Panc1 (cell line): ENCODE measurements at regions not wholly inside any gene's neighbourhood (a gene's known extent, or its start where the extent isn't known, plus 50 kb on each side); places are given as distances from the start of the nearest gene placed in this dataset.

Experiments
- POLR2AphosphoS5 ChIP-seq: IDR thresholded peaks from 2 replicates; pipeline ENCODE4 v1.6.1; 2012; ENCODE audit warnings: mild to moderate bottlenecking, low read depth, low read length, moderate library complexity
- SIN3A ChIP-seq: IDR thresholded peaks from 2 replicates; pipeline ENCODE4 v1.6.1; 2012; ENCODE audit warnings: low read depth, mild to moderate bottlenecking, low read length, moderate library complexity, borderline replicate concordance; ENCODE audit not compliant: insufficient read depth
- TCF7L2 ChIP-seq: IDR thresholded peaks from 2 replicates; pipeline ENCODE4 v1.6.1; 2011; ENCODE audit warnings: mild to moderate bottlenecking, low read depth, low read length, inconsistent platforms
- TF ChIP-seq, protein P1 (sequence below): fragments of 450-650 bp; IDR thresholded peaks from 2 replicates; pipeline ENCODE4 v1.5.1; 2017; ENCODE audit warnings: mild to moderate bottlenecking
- TF ChIP-seq, protein P2 (sequence below), 2 experiments: IDR thresholded peaks; 2 replicates each; pipeline ENCODE4 v1.6.1; 2011 to 2012; ENCODE audit warnings: low read depth in 2 of 2, control low read depth in 1 of 2, low read length in 1 of 2, mild to moderate bottlenecking in 1 of 2, moderate library complexity in 1 of 2; ENCODE audit not compliant: insufficient read depth in 1 of 2

DNA sequence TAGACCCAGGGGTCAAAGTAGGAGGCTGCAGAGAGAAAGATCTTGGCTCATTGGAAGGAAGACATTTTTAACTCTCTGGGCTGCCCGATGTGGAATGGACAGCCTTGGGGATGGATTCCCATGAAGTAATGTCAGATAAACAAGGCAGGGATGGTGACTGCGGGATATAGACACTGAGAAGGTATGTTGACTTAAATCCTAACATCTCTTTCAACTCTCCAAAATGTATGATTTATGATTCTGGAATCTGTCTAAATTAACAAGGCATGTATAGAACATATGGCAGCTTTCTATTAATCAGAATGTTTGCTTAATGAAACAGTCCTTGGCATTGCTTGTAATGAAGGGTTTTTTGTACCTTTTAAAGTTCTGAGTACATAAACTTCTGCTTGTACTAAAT lies 56.1 kb upstream of the VSTM5 start:
- TF ChIP-seq, protein P1, sequence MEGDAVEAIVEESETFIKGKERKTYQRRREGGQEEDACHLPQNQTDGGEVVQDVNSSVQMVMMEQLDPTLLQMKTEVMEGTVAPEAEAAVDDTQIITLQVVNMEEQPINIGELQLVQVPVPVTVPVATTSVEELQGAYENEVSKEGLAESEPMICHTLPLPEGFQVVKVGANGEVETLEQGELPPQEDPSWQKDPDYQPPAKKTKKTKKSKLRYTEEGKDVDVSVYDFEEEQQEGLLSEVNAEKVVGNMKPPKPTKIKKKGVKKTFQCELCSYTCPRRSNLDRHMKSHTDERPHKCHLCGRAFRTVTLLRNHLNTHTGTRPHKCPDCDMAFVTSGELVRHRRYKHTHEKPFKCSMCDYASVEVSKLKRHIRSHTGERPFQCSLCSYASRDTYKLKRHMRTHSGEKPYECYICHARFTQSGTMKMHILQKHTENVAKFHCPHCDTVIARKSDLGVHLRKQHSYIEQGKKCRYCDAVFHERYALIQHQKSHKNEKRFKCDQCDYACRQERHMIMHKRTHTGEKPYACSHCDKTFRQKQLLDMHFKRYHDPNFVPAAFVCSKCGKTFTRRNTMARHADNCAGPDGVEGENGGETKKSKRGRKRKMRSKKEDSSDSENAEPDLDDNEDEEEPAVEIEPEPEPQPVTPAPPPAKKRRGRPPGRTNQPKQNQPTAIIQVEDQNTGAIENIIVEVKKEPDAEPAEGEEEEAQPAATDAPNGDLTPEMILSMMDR, result no peak
- no peak for TF ChIP-seq POLR2AphosphoS5
- no peak for TF ChIP-seq TCF7L2
- no peak for TF ChIP-seq SIN3A
- TF ChIP-seq, protein P2, sequence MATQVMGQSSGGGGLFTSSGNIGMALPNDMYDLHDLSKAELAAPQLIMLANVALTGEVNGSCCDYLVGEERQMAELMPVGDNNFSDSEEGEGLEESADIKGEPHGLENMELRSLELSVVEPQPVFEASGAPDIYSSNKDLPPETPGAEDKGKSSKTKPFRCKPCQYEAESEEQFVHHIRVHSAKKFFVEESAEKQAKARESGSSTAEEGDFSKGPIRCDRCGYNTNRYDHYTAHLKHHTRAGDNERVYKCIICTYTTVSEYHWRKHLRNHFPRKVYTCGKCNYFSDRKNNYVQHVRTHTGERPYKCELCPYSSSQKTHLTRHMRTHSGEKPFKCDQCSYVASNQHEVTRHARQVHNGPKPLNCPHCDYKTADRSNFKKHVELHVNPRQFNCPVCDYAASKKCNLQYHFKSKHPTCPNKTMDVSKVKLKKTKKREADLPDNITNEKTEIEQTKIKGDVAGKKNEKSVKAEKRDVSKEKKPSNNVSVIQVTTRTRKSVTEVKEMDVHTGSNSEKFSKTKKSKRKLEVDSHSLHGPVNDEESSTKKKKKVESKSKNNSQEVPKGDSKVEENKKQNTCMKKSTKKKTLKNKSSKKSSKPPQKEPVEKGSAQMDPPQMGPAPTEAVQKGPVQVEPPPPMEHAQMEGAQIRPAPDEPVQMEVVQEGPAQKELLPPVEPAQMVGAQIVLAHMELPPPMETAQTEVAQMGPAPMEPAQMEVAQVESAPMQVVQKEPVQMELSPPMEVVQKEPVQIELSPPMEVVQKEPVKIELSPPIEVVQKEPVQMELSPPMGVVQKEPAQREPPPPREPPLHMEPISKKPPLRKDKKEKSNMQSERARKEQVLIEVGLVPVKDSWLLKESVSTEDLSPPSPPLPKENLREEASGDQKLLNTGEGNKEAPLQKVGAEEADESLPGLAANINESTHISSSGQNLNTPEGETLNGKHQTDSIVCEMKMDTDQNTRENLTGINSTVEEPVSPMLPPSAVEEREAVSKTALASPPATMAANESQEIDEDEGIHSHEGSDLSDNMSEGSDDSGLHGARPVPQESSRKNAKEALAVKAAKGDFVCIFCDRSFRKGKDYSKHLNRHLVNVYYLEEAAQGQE (IDR thresholded peaks at IDR 0.05; ENCODE audit: insufficient read depth in 1 of 2, low read depth in 2 of 2, low read length in 1 of 2), result no peak
